IMR-90 (cell line): ENCODE measurements at regions not wholly inside any gene's neighbourhood (a gene's known extent, or its start where the extent isn't known, plus 50 kb on each side); places are given as distances from the start of the nearest gene placed in this dataset.

ENCODE experiments used
- ATAC-seq: fragments of 200-7000 bp; cut with Tn5 transposase; 2 replicates; pipeline ENCODE4 v1.9.1; 2020; ENCODE audit warnings: low read depth, mild to moderate bottlenecking, moderate library complexity
- BruUV-seq: library from RNA; stranded (reverse); fragments of 400-500 nt; replicated peaks from 2 replicates; lab custom pipeline; 2021; lab: Mats Ljungman, UMichigan
- CTCF ChIA-PET: fragments of 300-600 bp; formaldehyde crosslinking; extraction: SDS; loops from one replicate; lab custom pipeline; 2021; ENCODE audit warnings: antibody characterized with exemption; lab: Yijun Ruan, JAX
- POLR2A ChIA-PET: fragments of 300-600 bp; sonication (Branson Sonifier 250); formaldehyde crosslinking; loops from one replicate; lab custom pipeline; 2022; ENCODE audit warnings: antibody characterized with exemption; ENCODE audit not compliant: unreplicated experiment; lab: Charles Lee
- DNase-seq: peaks from one replicate; pipeline ENCODE4 v3.0.0; 2013
- H2AFZ ChIP-seq: replicated peaks from 2 replicates; pipeline ENCODE3; 2013; ENCODE audit warnings: low read length, mild to moderate bottlenecking; ENCODE audit not compliant: poor library complexity
- H2AK5ac ChIP-seq: 2 replicates; pipeline ENCODE4 v1.6.1; 2013; ENCODE audit warnings: low read depth, low read length, inconsistent platforms
- H2AK9ac ChIP-seq: replicated peaks from 2 replicates; pipeline ENCODE3; 2013; ENCODE audit warnings: mild to moderate bottlenecking, low read depth, low read length, moderate library complexity; ENCODE audit not compliant: poor library complexity
- H2BK120ac ChIP-seq: 2 replicates; pipeline ENCODE4 v1.6.1; 2013; ENCODE audit warnings: low read depth, low read length, inconsistent platforms
- H2BK15ac ChIP-seq: 3 replicates; pipeline ENCODE4 v1.6.1; 2013; ENCODE audit warnings: low read depth, low read length, inconsistent platforms
- H2BK20ac ChIP-seq: 2 replicates; pipeline ENCODE4 v1.6.1; 2013; ENCODE audit warnings: low read depth, mild to moderate bottlenecking, inconsistent platforms, low read length, moderate library complexity
- H2BK5ac ChIP-seq: 2 replicates; pipeline ENCODE4 v1.6.1; 2013; ENCODE audit warnings: mild to moderate bottlenecking, low read depth, low read length, inconsistent platforms; ENCODE audit not compliant: poor library complexity, severe bottlenecking
- H3K14ac ChIP-seq: replicated peaks from 2 replicates; pipeline ENCODE4 v1.6.1; 2013; ENCODE audit warnings: low read depth, low read length, inconsistent platforms
- H3K18ac ChIP-seq: 2 replicates; pipeline ENCODE4 v1.6.1; 2013; ENCODE audit warnings: low read depth, low read length, control low read depth
- H3K23ac ChIP-seq: 2 replicates; pipeline ENCODE4 v1.6.1; 2013; ENCODE audit warnings: low read depth, low read length, inconsistent platforms
- H3K27ac ChIP-seq: 2 replicates; pipeline ENCODE4 v1.5.1; 2013; ENCODE audit warnings: mild to moderate bottlenecking, control low read depth, low read length; ENCODE audit not compliant: insufficient read depth
- H3K27me3 ChIP-seq: 2 replicates; pipeline ENCODE4 v1.6.1; 2013; ENCODE audit warnings: low read length; ENCODE audit not compliant: control insufficient read depth, insufficient read depth
- H3K36me3 ChIP-seq: 2 replicates; pipeline ENCODE4 v1.6.1; 2013; ENCODE audit warnings: low read length, mixed read lengths; ENCODE audit not compliant: control insufficient read depth, insufficient read depth
- H3K4ac ChIP-seq: 2 replicates; pipeline ENCODE4 v1.6.1; 2013; ENCODE audit warnings: low read depth, low read length, inconsistent platforms
- H3K4me1 ChIP-seq: 2 replicates; pipeline ENCODE4 v1.6.1; 2013; ENCODE audit warnings: low read length, mixed read lengths; ENCODE audit not compliant: control insufficient read depth, insufficient read depth
- H3K4me2 ChIP-seq: 2 replicates; pipeline ENCODE4 v1.6.1; 2013; ENCODE audit warnings: low read depth, mild to moderate bottlenecking, control low read depth, low read length, moderate library complexity
- H3K4me3 ChIP-seq: 2 replicates; pipeline ENCODE4 v1.5.1; 2013; ENCODE audit warnings: low read depth, mild to moderate bottlenecking, control low read depth, low read length, moderate library complexity; ENCODE audit not compliant: insufficient read depth
- H3K56ac ChIP-seq: 2 replicates; pipeline ENCODE4 v1.6.1; 2013; ENCODE audit warnings: low read length, inconsistent platforms; ENCODE audit not compliant: insufficient read depth; ENCODE audit errors: extremely low read depth
- H3K79me1 ChIP-seq, 2 experiments: 2 replicates each; pipeline ENCODE4 v1.6.1; 2013; ENCODE audit warnings: low read length in 2 of 2, inconsistent platforms in 1 of 2, low read depth in 1 of 2
- H3K9ac ChIP-seq: 2 replicates; pipeline ENCODE4 v1.6.1; 2013; ENCODE audit warnings: low read depth, low read length, control low read depth
- H3K9me1 ChIP-seq: 2 replicates; pipeline ENCODE4 v1.6.1; 2013; ENCODE audit warnings: low read length, inconsistent platforms; ENCODE audit not compliant: insufficient read depth
- H3K9me3 ChIP-seq: 2 replicates; pipeline ENCODE4 v1.6.1; 2013; ENCODE audit warnings: low read length; ENCODE audit not compliant: control insufficient read depth, insufficient read depth
- H4K20me1 ChIP-seq: 2 replicates; pipeline ENCODE4 v1.6.1; 2013; ENCODE audit warnings: low read length, inconsistent platforms; ENCODE audit not compliant: insufficient read depth
- H4K5ac ChIP-seq: 2 replicates; pipeline ENCODE4 v1.6.1; 2013; ENCODE audit warnings: mild to moderate bottlenecking, low read depth, low read length, control low read depth
- H4K8ac ChIP-seq, 2 experiments: 2 replicates each; pipeline ENCODE4 v1.6.1; 2013; ENCODE audit warnings: low read depth in 2 of 2, low read length in 2 of 2, control low read depth in 1 of 2, inconsistent platforms in 1 of 2
- H4K91ac ChIP-seq: 2 replicates; pipeline ENCODE4 v1.6.1; 2013; ENCODE audit warnings: low read depth, low read length, inconsistent platforms; ENCODE audit not compliant: insufficient read depth
- BHLHE40 ChIP-seq: fragments of 150-350 bp; IDR thresholded peaks from 2 replicates; pipeline ENCODE4 v1.6.1; 2016; ENCODE audit warnings: mild to moderate bottlenecking, low read depth, low read length
- CEBPB ChIP-seq: IDR thresholded peaks from 2 replicates; pipeline ENCODE4 v1.6.1; 2012; ENCODE audit warnings: low read depth, low read length, improper control_type of control experiment
- FOS ChIP-seq: fragments of 150-350 bp; IDR thresholded peaks from 2 replicates; pipeline ENCODE4 v1.6.1; 2016; ENCODE audit warnings: low read depth, low read length
- MXI1 ChIP-seq: IDR thresholded peaks from 2 replicates; pipeline ENCODE4 v1.6.1; 2012; ENCODE audit warnings: low read depth, mild to moderate bottlenecking, low read length, moderate library complexity, borderline replicate concordance
- RAD21 ChIP-seq: IDR thresholded peaks from 2 replicates; pipeline ENCODE4 v1.6.1; 2012; ENCODE audit warnings: low read length, improper control_type of control experiment
- RCOR1 ChIP-seq: IDR thresholded peaks from 2 replicates; pipeline ENCODE4 v1.6.1; 2012; ENCODE audit warnings: mild to moderate bottlenecking, low read length, improper control_type of control experiment; ENCODE audit not compliant: insufficient replicate concordance
- dilution Hi-C: fragments of 300-500 bp; cut with HindIII; formaldehyde crosslinking; loops from one replicate; pipeline ENCODE4 v1.14.3; 2018; ENCODE audit warnings: low sequenced_read_pairs; ENCODE audit not compliant: unreplicated experiment
- in situ Hi-C: fragments of 300-500 bp; cut with MboI; formaldehyde crosslinking; loops from 3 replicates; pipeline ENCODE4 v1.14.3; 2019; ENCODE audit warnings: low sequenced_read_pairs, inconsistent platforms, mixed read lengths
- intact Hi-C: fragments of 100-400 bp; cut with micrococcal nuclease; formaldehyde crosslinking; loops from 2 replicates; pipeline ENCODE4 v1.10.0; 2022

DNA sequence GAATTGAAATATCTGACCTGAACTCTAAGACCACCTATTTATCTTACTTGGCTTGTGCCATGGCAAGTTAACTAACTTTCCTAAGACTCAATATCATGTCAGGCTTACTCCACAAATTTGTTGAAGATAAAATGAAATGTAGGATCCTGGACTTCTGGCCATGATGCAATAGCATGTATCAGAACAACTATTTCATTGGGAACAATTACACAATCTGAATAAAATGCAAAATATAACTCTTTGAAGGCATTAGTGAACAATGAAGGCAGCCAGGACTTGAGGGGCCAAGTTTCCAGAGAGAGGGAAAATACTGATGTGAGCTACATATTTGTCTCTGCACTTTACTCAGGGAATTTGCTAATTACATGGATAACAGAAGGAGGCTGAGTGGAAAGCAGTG lies 476.5 kb upstream of the ACVR2A start:
- H3K4me3 ChIP-seq, result no peak overlapping the region
- H3K4ac ChIP-seq, result no peak overlapping the region
- no peaks in the 10 kb centered on the region for H3K79me1 ChIP-seq
- ATAC-seq (no peak), DNase-seq (no peak)
- no peak overlapping the region for H3K18ac ChIP-seq
- H3K27me3 ChIP-seq, result no peaks in the 10 kb centered on the region
- no peak overlapping the region for H2BK120ac ChIP-seq
- POLR2A ChIA-PET, result no interaction called here
- no peak overlapping the region for H2BK20ac ChIP-seq
- in situ Hi-C loops (no loop called here), intact Hi-C loops (no loop called here), dilution Hi-C loops (no loop called here)
- H3K9ac ChIP-seq, result no peak overlapping the region
- H4K91ac ChIP-seq, result no peak overlapping the region
- no peak overlapping the region for H3K4me2 ChIP-seq
- CTCF ChIA-PET, result no interaction called here
- H2AK5ac ChIP-seq, result no peak overlapping the region
- no peaks in the 10 kb centered on the region; the same call in 1 of the 2 replicates for H3K9me3 ChIP-seq
- H3K56ac ChIP-seq, result no peak overlapping the region
- no peak overlapping the region for H2AFZ ChIP-seq
- H3K27ac ChIP-seq, result no peak overlapping the region
- no peak overlapping the region for H3K14ac ChIP-seq
- no peaks in the 10 kb centered on the region for H4K20me1 ChIP-seq
- no peak overlapping the region for H2BK5ac ChIP-seq
- H2BK15ac ChIP-seq, result no peak overlapping the region
- no peaks in the 10 kb centered on the region for H3K36me3 ChIP-seq
- no peak overlapping the region for H2AK9ac ChIP-seq
- no peak overlapping the region for H4K5ac ChIP-seq
- TF ChIP-seq RCOR1 (no peak), CEBPB (peak; percentile 38; the same call in 1 of the 2 replicates), RAD21 (no peak), FOS (no peak), BHLHE40 (no peak), MXI1 (no peak)
- no peak overlapping the region for H4K8ac ChIP-seq
- no peaks in the 10 kb centered on the region for H3K4me1 ChIP-seq
- H3K9me1 ChIP-seq, result no peaks in the 10 kb centered on the region
- BruUV-seq, result no TSS peak
- H3K23ac ChIP-seq, result no peak overlapping the region
